ENCODE measurements at regions not wholly inside any gene's neighbourhood (a gene's known extent, or its start where the extent isn't known, plus 50 kb on each side); places are given as distances from the start of the nearest gene placed in this dataset.

- Histone ChIP-seq H3K36me3 (ENCODE audit: control insufficient read depth, insufficient read depth, low read length) (no peaks in the 10 kb centered on the region), H3K4me3 (ENCODE audit: low read depth in 2 of 2, low read length in 2 of 2) (no peak overlapping the region), H3K4me1 (ENCODE audit: control insufficient read depth, insufficient read depth, low read length) (no peaks in the 10 kb centered on the region), H3K9me3 (ENCODE audit: control insufficient read depth, insufficient read depth, low read depth, low read length) (no peaks in the 10 kb centered on the region), H3K27ac (ENCODE audit: low read length) (no peak overlapping the region), H3K27me3 (ENCODE audit: control insufficient read depth, insufficient read depth, low read length) (no peaks in the 10 kb centered on the region)
- POLR2A ChIA-PET: no interaction called here
- ATAC-seq (no peak), DNase-seq (ENCODE audit: low read depth, low spot score) (no peak)
- no TSS peak for BruUV-seq (replicated peaks)
- intact Hi-C loops (cut with micrococcal nuclease; ENCODE audit: unreplicated experiment) (no loop called here), in situ Hi-C loops (cut with HindIII; ENCODE audit: low pct_unique_long_range_greater_than_20kb, low sequenced_read_pairs) (no loop called here)
- CTCF ChIA-PET: no interaction called here
- TF ChIP-seq CTCF (IDR thresholded peaks at IDR 0.05): no peak
- TF ChIP-seq TCF7L2 (IDR thresholded peaks at IDR 0.05; ENCODE audit: low read depth, low read length): no peak
- TF ChIP-seq REST (IDR thresholded peaks at IDR 0.05; ENCODE audit: insufficient read depth in 1 of 2, low read depth in 2 of 2, low read length in 1 of 2): no peak
- TF ChIP-seq POLR2AphosphoS5 (IDR thresholded peaks at IDR 0.05; ENCODE audit: low read depth, low read length): no peak
- no peak for TF ChIP-seq SIN3A (IDR thresholded peaks at IDR 0.05; ENCODE audit: borderline replicate concordance, insufficient read depth, low read depth, low read length)
Observed at GRCh38 chr16:35342012-35342411, 1882.6 kb downstream of the TP53TG3F start.

- Histone ChIP-seq H3K36me3 (ENCODE audit: control insufficient read depth, insufficient read depth, low read length) (no peaks in the 10 kb centered on the region), H3K27me3 (ENCODE audit: control insufficient read depth, insufficient read depth, low read length) (no peaks in the 10 kb centered on the region), H3K9me3 (ENCODE audit: control insufficient read depth, insufficient read depth, low read depth, low read length) (no peaks in the 10 kb centered on the region), H3K4me3 (ENCODE audit: low read depth in 2 of 2, low read length in 2 of 2) (no peak overlapping the region), H3K4me1 (ENCODE audit: control insufficient read depth, insufficient read depth, low read length) (no peaks in the 10 kb centered on the region), H3K27ac (ENCODE audit: low read length) (no peak overlapping the region)
- no peak for DNase-seq (ENCODE audit: low read depth, low spot score)
- in situ Hi-C loops (cut with HindIII; ENCODE audit: low pct_unique_long_range_greater_than_20kb, low sequenced_read_pairs): no loop called here
- no peak for TF ChIP-seq POLR2AphosphoS5 (IDR thresholded peaks at IDR 0.05; ENCODE audit: low read depth, low read length)
- no peak for TF ChIP-seq SIN3A (IDR thresholded peaks at IDR 0.05; ENCODE audit: borderline replicate concordance, insufficient read depth, low read depth, low read length)
- TF ChIP-seq REST (IDR thresholded peaks at IDR 0.05; ENCODE audit: insufficient read depth in 1 of 2, low read depth in 2 of 2, low read length in 1 of 2): no peak
- no TSS peak for BruUV-seq (replicated peaks)
- ATAC-seq: no peak
- intact Hi-C loops (cut with micrococcal nuclease; ENCODE audit: unreplicated experiment): no loop called here
- CTCF ChIA-PET: no interaction called here
- POLR2A ChIA-PET: no interaction called here
Observed at GRCh38 chr16:35344012-35344762, 1884.8 kb downstream of the TP53TG3F start.

All from Panc1 (cell line).